Neural cell (in vitro differentiated cells): ENCODE measurements at regions not wholly inside any gene's neighbourhood (a gene's known extent, or its start where the extent isn't known, plus 50 kb on each side); places are given as distances from the start of the nearest gene placed in this dataset.

Source experiments
- H2AFZ ChIP-seq: fragments of 200-600, 300-800 bp; sonication (generic), shearing (Covaris generic); 2 replicates; pipeline ENCODE4 v1.6.0; 2014; ENCODE audit warnings: low read depth, mild to moderate bottlenecking, antibody characterized with exemption, low read length, moderate library complexity
- H3F3A ChIP-seq: fragments of 200-600 bp; shearing (Covaris generic); 2 replicates; pipeline ENCODE4 v1.6.1; 2016; ENCODE audit warnings: mild to moderate bottlenecking, moderate library complexity, mixed read lengths, antibody characterized with exemption, low read length; ENCODE audit not compliant: insufficient read depth, poor library complexity, severe bottlenecking
- H3K27ac ChIP-seq: fragments of 200-600, 300-800 bp; sonication (generic), shearing (Covaris generic); 2 replicates; pipeline ENCODE4 v1.5.1; 2014; ENCODE audit warnings: mild to moderate bottlenecking, low read length, moderate library complexity
- H3K27me3 ChIP-seq: fragments of 300-800, 200-600 bp; sonication (generic), shearing (Covaris generic); 2 replicates; pipeline ENCODE4 v1.6.0; 2014; ENCODE audit warnings: mild to moderate bottlenecking, low read depth, low read length, moderate library complexity; ENCODE audit not compliant: insufficient read depth
- H3K36me3 ChIP-seq: fragments of 300-800, 200-600 bp; sonication (generic), shearing (Covaris generic); 2 replicates; pipeline ENCODE4 v1.5.1; 2014; ENCODE audit warnings: mild to moderate bottlenecking, antibody characterized with exemption, low read length, moderate library complexity; ENCODE audit not compliant: insufficient read depth
- H3K4me2 ChIP-seq: fragments of 300-800, 200-600 bp; sonication (generic), shearing (Covaris generic); 2 replicates; pipeline ENCODE4 v1.6.0; 2014; ENCODE audit warnings: mild to moderate bottlenecking, low read length
- H3K4me3 ChIP-seq: fragments of 300-800, 200-600 bp; sonication (generic), shearing (Covaris generic); 2 replicates; pipeline ENCODE4 v1.5.1; 2014; ENCODE audit warnings: mild to moderate bottlenecking, low read length, moderate library complexity
- H3K79me2 ChIP-seq: fragments of 200-600 bp; shearing (Covaris generic); replicated peaks from 2 replicates; pipeline ENCODE4 v1.6.0; 2014; ENCODE audit warnings: mild to moderate bottlenecking, low read length, moderate library complexity; ENCODE audit not compliant: insufficient read depth
- H3K9ac ChIP-seq: fragments of 300-800, 200-600 bp; sonication (generic), shearing (Covaris generic); 2 replicates; pipeline ENCODE4 v1.6.1; 2016; ENCODE audit warnings: mild to moderate bottlenecking, low read length, mixed read lengths
- H3K9me2 ChIP-seq: fragments of 200-600 bp; shearing (Covaris generic); 2 replicates; pipeline ENCODE4 v1.6.1; 2016; ENCODE audit warnings: mild to moderate bottlenecking, low read length, mixed read lengths; ENCODE audit not compliant: insufficient read depth
- H3K9me3 ChIP-seq: fragments of 200-600, 300-800 bp; sonication (generic), shearing (Covaris generic); 2 replicates; pipeline ENCODE4 v1.6.1; 2016; ENCODE audit warnings: mild to moderate bottlenecking, mixed run types, low read length, moderate library complexity, mixed read lengths
- H4K20me1 ChIP-seq: fragments of 200-600 bp; shearing (Covaris generic); 2 replicates; pipeline ENCODE4 v1.6.1; 2016; ENCODE audit warnings: mild to moderate bottlenecking, mixed run types; ENCODE audit not compliant: insufficient read depth
- CTCF ChIP-seq: fragments of 450-650 bp; IDR thresholded peaks from 2 replicates; pipeline ENCODE4 v1.5.1; 2014; ENCODE audit warnings: antibody characterized with exemption, mild to moderate bottlenecking, moderate library complexity; ENCODE audit not compliant: poor library complexity, severe bottlenecking
- EP300 ChIP-seq: fragments of 450-650 bp; conservative IDR thresholded peaks from 2 replicates; pipeline ENCODE4 v1.6.1; 2014; ENCODE audit warnings: antibody characterized with exemption, mild to moderate bottlenecking, moderate library complexity; ENCODE audit not compliant: poor library complexity, severe bottlenecking
- EZH2 ChIP-seq: fragments of 200-600, 300-800 bp; shearing (Covaris generic), sonication (generic); IDR thresholded peaks from 2 replicates; pipeline ENCODE4 v1.6.1; 2014; ENCODE audit warnings: antibody characterized with exemption, low read length, borderline replicate concordance, mild to moderate bottlenecking; ENCODE audit not compliant: insufficient read depth, poor library complexity, severe bottlenecking
- MXI1 ChIP-seq: fragments of 450-650 bp; conservative IDR thresholded peaks from 2 replicates; pipeline ENCODE4 v1.6.1; 2014; ENCODE audit warnings: antibody characterized with exemption, mild to moderate bottlenecking; ENCODE audit not compliant: poor library complexity, severe bottlenecking
- POLR2AphosphoS5 ChIP-seq: IDR thresholded peaks from 2 replicates; pipeline ENCODE4 v1.6.1; 2012
- RAD21 ChIP-seq: fragments of 450-650 bp; conservative IDR thresholded peaks from 2 replicates; pipeline ENCODE4 v1.6.1; 2014; ENCODE audit warnings: antibody characterized with exemption, mild to moderate bottlenecking, moderate library complexity
- SMC3 ChIP-seq: fragments of 450-650 bp; conservative IDR thresholded peaks from 2 replicates; pipeline ENCODE4 v1.6.1; 2014; ENCODE audit warnings: antibody characterized with exemption, mild to moderate bottlenecking, moderate library complexity; ENCODE audit not compliant: poor library complexity
- TAF1 ChIP-seq: IDR thresholded peaks from 2 replicates; pipeline ENCODE4 v1.6.1; 2012; ENCODE audit warnings: low read depth
- TF ChIP-seq, protein P1 (sequence below): IDR thresholded peaks from 2 replicates; pipeline ENCODE4 v1.6.1; 2012; ENCODE audit warnings: borderline replicate concordance

GRCh38 chr11:32333320-32333991 lies 101.9 kb downstream of the WT1 start:
- Histone ChIP-seq H3K9me2 (no peaks in the 10 kb centered on the region), H4K20me1 (no peaks in the 10 kb centered on the region), H3K4me3 (no peak overlapping the region), H3K36me3 (no peaks in the 10 kb centered on the region), H3F3A (no peaks in the 10 kb centered on the region), H3K27me3 (peaks cover 11% of the 10 kb centered on the region), H3K4me2 (no peak overlapping the region), H3K9me3 (no peaks in the 10 kb centered on the region), H2AFZ (no peak overlapping the region), H3K9ac (no peak overlapping the region), H3K27ac (no peak overlapping the region), H3K79me2 (no peaks in the 10 kb centered on the region)
- no peak for TF ChIP-seq POLR2AphosphoS5
- no peak for TF ChIP-seq RAD21
- TF ChIP-seq MXI1 = no peak
- TF ChIP-seq, protein P1, sequence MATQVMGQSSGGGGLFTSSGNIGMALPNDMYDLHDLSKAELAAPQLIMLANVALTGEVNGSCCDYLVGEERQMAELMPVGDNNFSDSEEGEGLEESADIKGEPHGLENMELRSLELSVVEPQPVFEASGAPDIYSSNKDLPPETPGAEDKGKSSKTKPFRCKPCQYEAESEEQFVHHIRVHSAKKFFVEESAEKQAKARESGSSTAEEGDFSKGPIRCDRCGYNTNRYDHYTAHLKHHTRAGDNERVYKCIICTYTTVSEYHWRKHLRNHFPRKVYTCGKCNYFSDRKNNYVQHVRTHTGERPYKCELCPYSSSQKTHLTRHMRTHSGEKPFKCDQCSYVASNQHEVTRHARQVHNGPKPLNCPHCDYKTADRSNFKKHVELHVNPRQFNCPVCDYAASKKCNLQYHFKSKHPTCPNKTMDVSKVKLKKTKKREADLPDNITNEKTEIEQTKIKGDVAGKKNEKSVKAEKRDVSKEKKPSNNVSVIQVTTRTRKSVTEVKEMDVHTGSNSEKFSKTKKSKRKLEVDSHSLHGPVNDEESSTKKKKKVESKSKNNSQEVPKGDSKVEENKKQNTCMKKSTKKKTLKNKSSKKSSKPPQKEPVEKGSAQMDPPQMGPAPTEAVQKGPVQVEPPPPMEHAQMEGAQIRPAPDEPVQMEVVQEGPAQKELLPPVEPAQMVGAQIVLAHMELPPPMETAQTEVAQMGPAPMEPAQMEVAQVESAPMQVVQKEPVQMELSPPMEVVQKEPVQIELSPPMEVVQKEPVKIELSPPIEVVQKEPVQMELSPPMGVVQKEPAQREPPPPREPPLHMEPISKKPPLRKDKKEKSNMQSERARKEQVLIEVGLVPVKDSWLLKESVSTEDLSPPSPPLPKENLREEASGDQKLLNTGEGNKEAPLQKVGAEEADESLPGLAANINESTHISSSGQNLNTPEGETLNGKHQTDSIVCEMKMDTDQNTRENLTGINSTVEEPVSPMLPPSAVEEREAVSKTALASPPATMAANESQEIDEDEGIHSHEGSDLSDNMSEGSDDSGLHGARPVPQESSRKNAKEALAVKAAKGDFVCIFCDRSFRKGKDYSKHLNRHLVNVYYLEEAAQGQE = no peak
- TF ChIP-seq TAF1 = no peak
- TF ChIP-seq SMC3 = no peak
- no peak for TF ChIP-seq CTCF
- no peak for TF ChIP-seq EP300
- no peak for TF ChIP-seq EZH2

DNA sequence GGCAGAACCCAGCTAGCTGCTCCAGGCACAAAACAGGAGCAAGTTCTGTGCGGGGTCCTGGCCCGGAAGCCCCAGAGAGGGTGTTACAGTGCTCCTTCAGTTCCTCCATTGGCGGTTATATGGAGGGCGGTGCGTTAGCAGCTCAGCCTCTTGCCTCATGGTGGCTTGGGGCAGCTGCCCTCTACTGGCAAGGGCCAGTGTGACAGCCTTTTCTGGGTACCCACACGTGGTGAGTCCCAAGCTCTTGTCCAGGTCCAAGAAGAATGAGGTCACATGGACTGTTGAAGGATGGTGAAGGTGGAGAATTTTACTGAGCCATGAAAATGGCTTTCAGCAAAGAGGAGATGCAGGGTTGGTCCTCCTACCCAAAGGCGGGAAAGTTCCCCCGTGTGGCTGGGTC lies 100.5 kb downstream of the WT1 start:
- TF ChIP-seq TAF1 = no peak
- no peak for TF ChIP-seq SMC3
- no peak for TF ChIP-seq CTCF
- TF ChIP-seq EZH2 = no peak
- TF ChIP-seq, protein P1 = no peak
- no peak for TF ChIP-seq EP300
- TF ChIP-seq POLR2AphosphoS5 = no peak
- no peak for TF ChIP-seq MXI1
- no peak for TF ChIP-seq RAD21
- H3K79me2 ChIP-seq = no peaks in the 10 kb centered on the region
- H3K9ac ChIP-seq = no peak overlapping the region
- no peaks in the 10 kb centered on the region for H3K36me3 ChIP-seq
- H3K4me2 ChIP-seq = no peak overlapping the region
- H3K4me3 ChIP-seq = no peak overlapping the region
- peaks cover 11% of the 10 kb centered on the region for H3K27me3 ChIP-seq
- no peaks in the 10 kb centered on the region for H3F3A ChIP-seq
- no peak overlapping the region for H3K27ac ChIP-seq
- H3K9me3 ChIP-seq = no peaks in the 10 kb centered on the region
- H2AFZ ChIP-seq = no peak overlapping the region
- no peaks in the 10 kb centered on the region for H3K9me2 ChIP-seq
- no peaks in the 10 kb centered on the region for H4K20me1 ChIP-seq
